ENCODE measurements at regions not wholly inside any gene's neighbourhood (a gene's known extent, or its start where the extent isn't known, plus 50 kb on each side); places are given as distances from the start of the nearest gene placed in this dataset.

DNA sequence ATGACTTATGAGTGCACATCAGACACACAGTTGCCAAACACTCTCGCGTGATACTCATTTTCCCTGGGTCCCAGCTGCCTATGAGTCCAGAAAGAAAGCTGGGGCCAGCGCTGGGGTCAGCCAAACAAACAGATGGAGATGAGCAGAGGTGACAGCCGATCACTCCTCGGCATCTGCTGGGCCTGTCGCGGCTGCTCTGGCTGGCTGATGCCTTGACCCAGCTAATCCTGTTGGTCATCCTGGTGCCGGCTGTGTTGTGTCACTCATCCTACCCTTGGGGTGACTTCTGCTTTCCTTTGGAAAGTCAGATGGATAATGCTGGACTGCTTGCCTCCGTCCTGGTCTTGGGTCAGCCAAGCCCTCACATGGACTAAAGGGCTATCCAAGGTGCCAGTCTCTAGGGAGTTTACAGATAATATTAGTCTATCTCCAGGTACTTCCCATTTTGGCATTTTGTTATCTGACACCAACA, 105.3 kb upstream of the PDZRN3 start:
- Histone ChIP-seq H3K27ac (ENCODE audit: control insufficient read depth, insufficient read depth, low read length) (no peak overlapping the region), H3K9ac (ENCODE audit: control insufficient read depth, extremely low read depth, insufficient read depth, low read length) (no peak overlapping the region), H3K79me2 (ENCODE audit: control insufficient read depth, insufficient read depth, low read length) (no peaks in the 10 kb centered on the region), H3K4me2 (ENCODE audit: control insufficient read depth, extremely low read depth, insufficient read depth, low read depth, low read length) (no peak overlapping the region), H3K4me1 (ENCODE audit: control insufficient read depth, extremely low read depth, insufficient read depth, low read length) (peaks cover 4% of the 10 kb centered on the region), H3K9me1 (ENCODE audit: control insufficient read depth, extremely low read depth, insufficient read depth, low read length) (no peaks in the 10 kb centered on the region), H4K20me1 (ENCODE audit: control insufficient read depth, extremely low read depth, insufficient read depth, low read length) (no peaks in the 10 kb centered on the region), H3K4me3 (ENCODE audit: control insufficient read depth in 2 of 3, extremely low read depth in 1 of 3, insufficient read depth in 2 of 3, low read depth in 1 of 3, low read length in 3 of 3) (no peak overlapping the region), H2AFZ (ENCODE audit: control insufficient read depth, low read length) (no peak overlapping the region), H3K36me3 (ENCODE audit: control insufficient read depth in 2 of 2, extremely low read depth in 1 of 2, insufficient read depth in 2 of 2, low read length in 2 of 2) (no peaks in the 10 kb centered on the region), H3K27me3 (ENCODE audit: control insufficient read depth, extremely low read depth, insufficient read depth, low read length) (no peaks in the 10 kb centered on the region), H3K9me3 (ENCODE audit: control insufficient read depth, low read depth, low read length) (no peaks in the 10 kb centered on the region)
- TF ChIP-seq, protein P1, sequence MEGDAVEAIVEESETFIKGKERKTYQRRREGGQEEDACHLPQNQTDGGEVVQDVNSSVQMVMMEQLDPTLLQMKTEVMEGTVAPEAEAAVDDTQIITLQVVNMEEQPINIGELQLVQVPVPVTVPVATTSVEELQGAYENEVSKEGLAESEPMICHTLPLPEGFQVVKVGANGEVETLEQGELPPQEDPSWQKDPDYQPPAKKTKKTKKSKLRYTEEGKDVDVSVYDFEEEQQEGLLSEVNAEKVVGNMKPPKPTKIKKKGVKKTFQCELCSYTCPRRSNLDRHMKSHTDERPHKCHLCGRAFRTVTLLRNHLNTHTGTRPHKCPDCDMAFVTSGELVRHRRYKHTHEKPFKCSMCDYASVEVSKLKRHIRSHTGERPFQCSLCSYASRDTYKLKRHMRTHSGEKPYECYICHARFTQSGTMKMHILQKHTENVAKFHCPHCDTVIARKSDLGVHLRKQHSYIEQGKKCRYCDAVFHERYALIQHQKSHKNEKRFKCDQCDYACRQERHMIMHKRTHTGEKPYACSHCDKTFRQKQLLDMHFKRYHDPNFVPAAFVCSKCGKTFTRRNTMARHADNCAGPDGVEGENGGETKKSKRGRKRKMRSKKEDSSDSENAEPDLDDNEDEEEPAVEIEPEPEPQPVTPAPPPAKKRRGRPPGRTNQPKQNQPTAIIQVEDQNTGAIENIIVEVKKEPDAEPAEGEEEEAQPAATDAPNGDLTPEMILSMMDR (optimal IDR thresholded peaks at IDR 0.05 in 1 of 3, IDR thresholded peaks at IDR 0.05 in 1 of 3, conservative IDR thresholded peaks at IDR 0.05 in 1 of 3; ENCODE audit: extremely low read depth in 1 of 3, insufficient read depth in 2 of 3, low read length in 3 of 3): no peak
- TF ChIP-seq EZH2 (IDR thresholded peaks at IDR 0.05; ENCODE audit: low read length): no peak
- FAIRE-seq (no peak), DNase-seq (ENCODE audit: low read depth, low spot score) (no peak)
- dilution Hi-C loops (cut with MboI; ENCODE audit: extremely low pct_ligation_motif_present, low sequenced_read_pairs): no loop called here

DNA sequence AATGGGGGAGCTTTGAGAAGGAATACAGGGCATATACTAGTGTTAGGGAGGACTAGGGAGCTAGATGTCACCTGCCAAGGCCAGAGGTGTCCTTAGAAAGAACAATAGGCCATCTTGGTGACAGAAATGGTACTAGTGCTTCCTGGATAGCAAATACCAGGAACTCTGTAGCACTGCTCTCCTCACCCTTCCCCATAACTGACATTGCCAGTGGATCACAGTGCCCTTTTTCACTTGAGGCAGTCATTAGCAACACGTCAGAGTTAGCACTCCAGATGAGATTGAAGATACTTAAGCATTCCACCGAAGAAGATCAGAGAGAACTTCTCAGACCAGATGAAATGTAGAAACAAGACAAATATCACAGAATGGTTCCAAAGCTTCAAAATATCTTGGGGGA, 103.1 kb upstream of the PDZRN3 start:
- H3K9me1 ChIP-seq (ENCODE audit: control insufficient read depth, extremely low read depth, insufficient read depth, low read length): no peaks in the 10 kb centered on the region
- H3K9ac ChIP-seq (ENCODE audit: control insufficient read depth, extremely low read depth, insufficient read depth, low read length): no peak overlapping the region
- no peaks in the 10 kb centered on the region for H3K9me3 ChIP-seq (ENCODE audit: control insufficient read depth, low read depth, low read length)
- no peak overlapping the region for H3K4me3 ChIP-seq (ENCODE audit: control insufficient read depth in 2 of 3, extremely low read depth in 1 of 3, insufficient read depth in 2 of 3, low read depth in 1 of 3, low read length in 3 of 3)
- no peak overlapping the region for H3K4me2 ChIP-seq (ENCODE audit: control insufficient read depth, extremely low read depth, insufficient read depth, low read depth, low read length)
- no peaks in the 10 kb centered on the region for H3K27me3 ChIP-seq (ENCODE audit: control insufficient read depth, extremely low read depth, insufficient read depth, low read length)
- FAIRE-seq: no peak
- no peaks in the 10 kb centered on the region for H3K79me2 ChIP-seq (ENCODE audit: control insufficient read depth, insufficient read depth, low read length)
- dilution Hi-C loops (cut with MboI; ENCODE audit: extremely low pct_ligation_motif_present, low sequenced_read_pairs): no loop called here
- no peaks in the 10 kb centered on the region for H3K36me3 ChIP-seq (ENCODE audit: control insufficient read depth in 2 of 2, extremely low read depth in 1 of 2, insufficient read depth in 2 of 2, low read length in 2 of 2)
- no peak overlapping the region for H2AFZ ChIP-seq (ENCODE audit: control insufficient read depth, low read length)
- DNase-seq (ENCODE audit: low read depth, low spot score): no peak
- TF ChIP-seq EZH2 (IDR thresholded peaks at IDR 0.05; ENCODE audit: low read length): no peak
- TF ChIP-seq, protein P1 (optimal IDR thresholded peaks at IDR 0.05 in 1 of 3, IDR thresholded peaks at IDR 0.05 in 1 of 3, conservative IDR thresholded peaks at IDR 0.05 in 1 of 3; ENCODE audit: extremely low read depth in 1 of 3, insufficient read depth in 2 of 3, low read length in 3 of 3): no peak
- no peak overlapping the region for H3K27ac ChIP-seq (ENCODE audit: control insufficient read depth, insufficient read depth, low read length)
- no peaks in the 10 kb centered on the region for H4K20me1 ChIP-seq (ENCODE audit: control insufficient read depth, extremely low read depth, insufficient read depth, low read length)
- H3K4me1 ChIP-seq (ENCODE audit: control insufficient read depth, extremely low read depth, insufficient read depth, low read length): peaks cover 4% of the 10 kb centered on the region
